ENCODE measurements at regions not wholly inside any gene's neighbourhood (a gene's known extent, or its start where the extent isn't known, plus 50 kb on each side); places are given as distances from the start of the nearest gene placed in this dataset.
A peak's percentile ranks its signal among the peaks of the same experiment; 100 is the strongest.

DNA sequence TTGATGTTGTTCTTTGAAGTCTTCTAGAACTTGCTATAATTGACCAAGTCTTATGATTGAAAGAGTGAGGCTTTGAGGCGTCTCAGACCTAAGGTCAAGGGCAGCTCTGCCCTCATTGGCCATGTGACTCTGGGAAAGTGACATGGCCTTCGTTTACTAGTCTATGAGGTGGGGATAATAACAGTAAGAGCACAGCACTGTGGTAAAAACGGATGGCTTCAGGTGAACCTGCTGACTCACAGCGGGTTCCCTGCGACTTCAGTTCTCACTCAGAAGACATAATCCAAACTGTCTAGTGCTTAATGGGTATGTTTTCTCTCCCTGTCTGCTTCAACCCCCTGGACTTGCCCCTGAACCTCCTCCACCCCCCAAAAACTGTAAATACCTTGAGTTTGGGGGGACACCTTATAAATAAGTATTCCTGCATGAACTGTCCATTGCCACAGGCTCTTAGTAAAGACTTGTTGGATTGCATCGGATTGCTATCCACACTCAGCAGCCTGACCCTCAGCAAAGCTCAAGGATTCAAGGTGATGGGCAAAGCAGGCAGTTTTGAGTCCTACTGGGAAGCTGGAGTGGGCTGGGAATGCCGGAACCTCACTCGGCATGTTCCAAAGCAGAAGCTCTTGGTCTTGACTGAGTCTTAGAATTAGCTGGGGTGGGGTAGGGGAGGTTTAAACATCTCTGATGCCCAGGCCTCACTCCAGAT, 304.6 kb downstream of the KLF6 start:
- Histone ChIP-seq H3K27ac (peak overlapping the region in 1 of 21 experiments; percentile 9), H3K4me3 (no peak overlapping the region)

- Histone ChIP-seq H3K4me3 (no peak overlapping the region), H3K27ac (peak overlapping the region in 4 of 21 experiments; percentile 7 to 67 (median 62))
These were observed 306.2 kb upstream of the PITRM1 start for GRCh38 chr10:3478632-3479240.

DNA sequence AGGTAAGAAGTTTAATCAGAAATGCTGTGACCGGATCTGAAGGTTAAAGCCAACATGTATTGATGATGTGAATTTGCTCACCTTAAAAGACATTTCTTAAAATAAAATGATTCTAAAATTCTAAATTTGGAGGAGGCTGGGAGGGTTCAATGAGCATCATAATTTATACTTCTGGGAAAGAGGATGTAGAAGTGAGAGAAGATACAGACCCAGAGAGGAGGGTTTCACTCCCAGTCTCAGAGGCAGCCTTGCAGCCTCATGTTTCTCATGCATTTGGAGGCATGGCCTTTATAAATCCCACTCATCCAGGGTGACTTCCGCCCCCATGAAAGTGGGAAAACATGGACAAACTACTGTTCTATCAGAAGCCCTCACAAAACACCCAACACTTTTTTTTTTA, 305.6 kb upstream of the PITRM1 start:
- H3K4me3 ChIP-seq, result no peak overlapping the region
- H3K27ac ChIP-seq, result peak overlapping the region in 10 of 21 experiments; percentile 1 to 67 (median 54)

DNA sequence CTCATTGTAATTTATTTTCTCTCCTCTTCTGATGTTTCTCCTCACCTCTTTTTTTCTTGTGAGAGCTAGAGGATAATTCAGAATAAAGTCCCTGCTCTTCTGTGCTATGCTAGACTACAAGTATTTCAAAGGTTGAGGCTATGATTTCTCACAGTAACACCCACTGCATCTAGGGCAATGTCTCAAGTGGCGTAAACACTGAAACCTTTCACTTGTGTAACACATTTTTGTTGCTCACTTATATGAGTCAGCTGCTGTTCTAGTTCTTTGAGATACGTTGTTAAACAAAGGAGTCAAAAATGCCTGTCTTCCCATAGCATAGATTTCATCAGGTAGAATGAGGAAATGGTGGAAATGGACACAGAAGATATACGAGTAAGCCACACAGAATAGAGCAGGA, 305.1 kb upstream of the PITRM1 start:
- peak overlapping the region in 12 of 21 experiments; percentile 24 to 70 (median 57) for H3K27ac ChIP-seq
- no peak overlapping the region for H3K4me3 ChIP-seq

DNA sequence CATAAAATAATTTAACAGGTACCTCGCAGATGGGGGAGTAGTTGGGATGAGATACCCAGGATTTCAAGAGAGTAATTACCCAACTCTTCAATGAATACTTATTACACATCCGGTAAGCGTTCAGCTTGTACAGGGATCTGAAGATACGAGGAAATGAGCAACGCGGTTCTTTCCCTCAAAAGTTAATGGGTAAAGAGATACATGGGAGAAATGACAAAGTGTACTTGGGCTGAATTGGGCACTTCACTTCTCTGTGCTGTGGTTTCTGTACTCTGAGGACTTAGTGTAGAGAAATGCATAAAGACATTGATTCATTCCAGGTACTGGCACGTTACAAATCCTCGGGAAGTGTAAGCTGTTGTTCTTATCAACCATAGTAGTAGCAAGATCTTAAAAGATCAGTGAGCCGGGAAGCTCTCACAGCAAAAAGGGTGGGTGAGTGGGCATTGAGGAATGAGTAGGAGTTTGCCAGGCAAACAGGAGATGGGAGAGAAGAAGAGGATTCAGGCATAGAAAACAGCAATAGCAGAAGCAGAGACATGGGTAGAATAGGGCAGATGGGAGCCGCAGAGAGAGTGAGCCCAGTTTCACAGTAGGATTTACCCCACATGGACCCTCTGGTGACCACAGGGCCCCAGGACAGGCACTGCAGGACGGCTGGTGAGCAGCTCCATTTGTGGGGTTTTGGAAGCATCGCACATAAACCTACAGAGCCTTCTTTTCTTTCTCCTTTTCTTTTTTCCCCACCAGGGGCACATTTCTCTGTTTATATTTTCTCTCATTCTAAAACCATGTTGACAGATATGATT, 304.3 kb upstream of the PITRM1 start:
- Histone ChIP-seq H3K4me3 (no peak overlapping the region), H3K27ac (peak overlapping the region in 15 of 21 experiments; percentile 10 to 70 (median 41))

DNA sequence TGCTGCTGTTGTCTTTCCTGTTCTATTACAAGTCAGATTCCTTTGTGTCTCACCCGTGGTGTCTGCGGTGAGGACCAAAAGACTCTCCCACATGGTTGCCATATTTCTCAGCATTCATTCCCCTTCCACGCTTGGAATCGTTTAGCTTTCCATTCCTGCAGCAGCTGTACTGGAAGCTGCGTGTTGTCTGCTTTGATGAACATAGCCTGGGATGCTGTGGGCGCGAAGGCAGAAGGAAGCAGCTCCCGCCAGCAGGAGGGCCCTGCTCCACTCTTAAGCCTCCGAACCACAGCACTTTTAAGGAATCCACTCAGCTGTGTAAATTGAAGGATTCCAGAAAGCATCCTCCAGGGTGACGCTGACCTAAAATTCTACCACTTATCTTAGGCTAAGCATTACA, 303.6 kb upstream of the PITRM1 start:
- Histone ChIP-seq H3K27ac (peak overlapping the region in 11 of 21 experiments; percentile 10 to 67 (median 41)), H3K4me3 (no peak overlapping the region)

DNA sequence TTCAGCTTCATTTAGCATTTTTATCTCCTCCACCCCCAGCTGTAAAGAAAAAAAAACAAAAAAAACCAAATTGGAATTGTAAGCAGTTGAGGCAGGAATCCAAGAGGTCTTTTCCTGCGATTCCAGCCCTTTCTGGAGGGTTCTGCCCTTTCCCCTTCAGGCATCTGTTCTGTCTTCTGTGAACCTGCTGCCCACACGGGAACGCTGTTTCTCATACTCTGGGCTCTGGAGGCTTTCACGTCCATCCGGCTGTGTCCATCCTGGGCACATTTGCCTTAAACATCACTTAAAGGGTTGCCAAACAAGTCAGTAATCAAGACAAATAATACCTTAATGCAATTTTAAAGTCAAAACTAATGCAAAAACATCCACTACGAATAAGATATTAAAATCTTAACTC, 302.8 kb upstream of the PITRM1 start:
- H3K27ac ChIP-seq, result peak overlapping the region in 12 of 21 experiments; percentile 3 to 94 (median 26)
- H3K4me3 ChIP-seq, result no peak overlapping the region

- Histone ChIP-seq H3K4me3 (no peak overlapping the region), H3K27ac (peak overlapping the region in 16 of 21 experiments; percentile 22 to 97 (median 90))
These were observed 301.7 kb upstream of the PITRM1 start for GRCh38 chr10:3474266-3474665.

GRCh38 chr10:3473271-3473670, 300.7 kb upstream of the PITRM1 start:
- Histone ChIP-seq H3K27ac (peak overlapping the region in 20 of 21 experiments; percentile 60 to 97 (median 90)), H3K4me3 (no peak overlapping the region)

GRCh38 chr10:3472287-3473051, 299.9 kb upstream of the PITRM1 start:
- peak overlapping the region in 3 of 7 experiments; percentile 18 to 23 (median 20) for H3K4me3 ChIP-seq
- peak overlapping the region in 20 of 21 experiments; percentile 60 to 97 (median 90) for H3K27ac ChIP-seq

DNA sequence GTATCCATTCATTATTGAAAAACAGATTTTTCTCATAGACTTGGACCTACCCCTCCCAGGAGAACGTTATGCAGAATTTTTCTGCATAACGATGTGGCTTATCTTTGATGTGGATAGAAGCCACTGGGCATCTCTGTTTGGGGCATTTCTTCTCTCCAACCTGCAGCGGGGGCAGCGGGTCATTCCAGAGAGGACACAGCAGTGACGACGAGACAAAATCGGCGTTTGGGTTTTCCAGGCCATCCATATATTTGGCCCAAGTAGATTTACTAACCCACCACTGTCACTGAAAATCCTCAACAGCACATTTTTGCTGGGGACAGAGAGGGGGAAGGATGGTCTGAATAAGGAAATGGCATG, 299.3 kb upstream of the PITRM1 start:
- Histone ChIP-seq H3K4me3 (peak overlapping the region in 2 of 7 experiments; percentile 18 to 23), H3K27ac (peak overlapping the region in 20 of 21 experiments; percentile 60 to 97 (median 90))

DNA sequence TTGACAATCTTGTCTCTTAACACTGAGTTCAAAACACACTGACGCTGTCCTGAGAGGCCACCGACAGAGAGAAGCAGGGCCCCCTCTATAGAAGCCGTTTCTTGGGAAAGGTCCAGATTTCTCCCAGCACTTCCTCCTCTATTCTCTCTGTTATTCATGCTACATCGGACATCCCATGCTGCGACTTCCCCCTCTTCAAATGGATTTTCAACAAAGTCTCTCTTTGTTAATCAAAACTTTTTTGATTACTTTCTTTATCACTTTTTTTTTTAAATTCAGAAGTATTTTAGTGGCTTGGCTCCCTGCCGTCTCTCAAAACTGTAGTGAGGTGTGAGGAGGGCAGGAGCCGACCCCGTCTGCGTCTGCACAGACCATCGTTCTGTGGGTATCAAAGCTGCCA, 298.9 kb upstream of the PITRM1 start:
- Histone ChIP-seq H3K4me3 (no peak overlapping the region), H3K27ac (peak overlapping the region in 20 of 21 experiments; percentile 60 to 97 (median 90))

DNA sequence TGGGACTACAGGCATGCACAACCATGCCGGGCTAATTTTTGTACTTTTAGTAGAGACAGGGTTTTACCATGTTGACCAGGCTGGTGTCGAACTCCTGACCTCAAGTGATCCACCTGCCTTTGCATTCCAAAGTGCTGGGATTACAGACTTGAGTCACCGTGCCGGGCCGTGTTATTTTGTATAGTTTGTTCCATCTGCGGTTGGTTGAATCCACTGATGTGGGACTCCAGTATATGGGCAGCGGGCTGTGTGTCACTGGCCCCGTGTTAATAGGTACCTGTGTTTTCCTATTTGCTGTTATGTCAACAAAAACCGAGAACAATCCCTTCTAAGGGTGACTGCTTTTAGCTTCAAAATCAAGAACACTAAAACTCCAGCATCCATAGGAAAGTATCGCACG, 297.6 kb upstream of the PITRM1 start:
- Histone ChIP-seq H3K27ac (peak overlapping the region in 19 of 21 experiments; percentile 77 to 97 (median 91)), H3K4me3 (no peak overlapping the region)

DNA sequence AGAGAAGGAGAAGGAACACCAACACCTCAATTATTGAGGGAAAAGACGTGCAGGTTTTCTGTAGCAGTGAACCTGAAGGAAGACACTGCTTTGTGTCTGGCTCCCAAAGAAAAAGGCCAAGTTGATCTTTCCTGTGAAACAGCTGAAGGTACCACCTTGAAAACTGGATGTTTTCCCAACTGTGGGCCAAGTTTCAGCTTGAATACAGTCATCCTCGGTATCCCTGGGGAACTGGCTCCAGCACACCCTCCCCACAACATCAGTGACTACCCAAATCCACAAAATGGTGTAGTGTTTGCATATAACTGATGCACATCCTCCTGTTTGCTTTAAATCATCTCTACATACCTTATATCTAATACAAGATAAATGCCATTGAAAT, 297.0 kb upstream of the PITRM1 start:
- Histone ChIP-seq H3K27ac (peak overlapping the region in 20 of 21 experiments; percentile 77 to 97 (median 92)), H3K4me3 (no peak overlapping the region)

- Histone ChIP-seq H3K4me3 (no peak overlapping the region), H3K27ac (peak overlapping the region; percentile 36 to 97 (median 91))
These were observed 296.5 kb upstream of the PITRM1 start for GRCh38 chr10:3468919-3469638.

DNA sequence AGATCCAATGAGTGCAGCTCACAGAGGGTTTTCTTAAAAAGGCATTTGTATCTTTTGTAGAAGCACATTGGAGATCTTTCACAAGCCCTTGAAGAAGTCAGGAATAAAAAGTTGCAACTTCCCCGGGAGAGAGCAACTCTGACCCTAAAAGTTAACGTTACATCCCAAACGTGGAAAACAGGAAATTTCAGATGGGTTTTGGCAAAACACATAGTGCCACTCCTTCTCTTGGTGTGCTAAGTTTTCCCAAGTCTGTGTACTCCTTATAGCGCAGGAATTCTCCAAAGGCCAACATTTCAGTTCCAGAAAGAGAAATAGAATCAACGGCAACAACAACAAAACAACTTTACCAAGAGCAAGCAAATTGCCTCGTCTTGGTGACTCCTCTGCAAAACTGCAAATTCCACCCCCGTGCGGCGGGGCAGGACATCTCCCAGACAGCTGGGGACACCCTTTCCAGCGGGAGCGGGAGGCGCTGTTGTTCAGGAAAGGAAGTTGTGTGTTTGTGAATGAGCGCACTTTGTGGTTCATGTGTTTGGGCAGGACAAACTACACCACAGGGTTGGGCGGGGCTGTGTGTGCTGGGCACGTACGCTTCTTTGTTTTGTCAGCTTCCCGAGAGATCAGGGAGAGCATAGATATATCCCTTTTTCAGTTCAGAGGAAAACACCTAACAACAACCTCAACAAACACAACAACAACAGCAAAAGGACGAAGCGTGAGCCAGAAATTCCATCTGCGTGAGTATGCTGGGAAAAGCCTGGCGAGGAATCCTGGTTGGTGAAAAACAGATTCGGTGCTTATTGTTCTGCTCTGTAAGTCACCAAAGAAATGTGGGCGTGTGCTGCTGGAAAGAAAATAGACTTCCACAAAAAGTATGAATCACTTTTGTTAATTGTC, 294.7 kb upstream of the PITRM1 start:
- peak overlapping the region in 3 of 7 experiments; percentile 6 to 28 (median 15) for H3K4me3 ChIP-seq
- H3K27ac ChIP-seq, result peak overlapping the region in 20 of 21 experiments; percentile 77 to 97 (median 92)

GRCh38 chr10:3465406-3465891, 292.9 kb upstream of the PITRM1 start:
- Histone ChIP-seq H3K27ac (peak overlapping the region in 20 of 21 experiments; percentile 60 to 97 (median 77)), H3K4me3 (no peak overlapping the region)

All from skin epidermis (tissue), 12 donors.